ENCODE measurements at regions not wholly inside any gene's neighbourhood (a gene's known extent, or its start where the extent isn't known, plus 50 kb on each side); places are given as distances from the start of the nearest gene placed in this dataset.

DNA sequence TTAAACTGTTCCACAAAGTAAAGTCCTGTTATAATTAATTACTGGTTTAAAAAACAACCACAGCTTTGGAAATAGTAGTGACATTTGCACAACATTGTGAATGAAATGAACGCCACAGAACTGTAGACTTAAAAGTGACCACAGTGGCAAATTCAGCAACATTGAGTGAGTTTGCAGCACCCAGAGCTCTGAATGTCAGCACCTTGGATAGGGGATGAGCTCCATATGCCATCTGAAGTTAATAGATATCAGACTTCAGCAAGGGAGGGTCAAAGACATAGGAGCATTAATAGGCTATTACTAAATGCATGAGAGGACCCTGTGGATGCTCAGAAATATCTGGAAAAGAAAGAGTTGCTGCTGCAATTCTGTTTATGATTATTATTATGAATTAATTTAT, 55.3 kb upstream of the KCNIP4 start:
- intact Hi-C loops (cut with micrococcal nuclease; ENCODE audit: unreplicated experiment) = no loop called here
- no peaks in the 10 kb centered on the region for H4K20me1 ChIP-seq (ENCODE audit: insufficient read depth)
- no TSS peak for BruUV-seq (replicated peaks)
- H3K4me3 ChIP-seq = no peak overlapping the region
- DNase-seq = no peak
- H2AFZ ChIP-seq = no peak overlapping the region
- H3K27me3 ChIP-seq (ENCODE audit: insufficient read depth, low read depth) = no peaks in the 10 kb centered on the region
- no peak overlapping the region for H3K27ac ChIP-seq
- no peaks in the 10 kb centered on the region for H3K36me3 ChIP-seq (ENCODE audit: low read depth)
- no peak overlapping the region for H3K4me2 ChIP-seq
- ChIA-PET POLR2A (ENCODE audit: unreplicated experiment) (no interaction called here), CTCF (no interaction called here)
- no peaks in the 10 kb centered on the region for H3K9me3 ChIP-seq (ENCODE audit: insufficient read depth, low read depth)
- TF ChIP-seq, protein P1, sequence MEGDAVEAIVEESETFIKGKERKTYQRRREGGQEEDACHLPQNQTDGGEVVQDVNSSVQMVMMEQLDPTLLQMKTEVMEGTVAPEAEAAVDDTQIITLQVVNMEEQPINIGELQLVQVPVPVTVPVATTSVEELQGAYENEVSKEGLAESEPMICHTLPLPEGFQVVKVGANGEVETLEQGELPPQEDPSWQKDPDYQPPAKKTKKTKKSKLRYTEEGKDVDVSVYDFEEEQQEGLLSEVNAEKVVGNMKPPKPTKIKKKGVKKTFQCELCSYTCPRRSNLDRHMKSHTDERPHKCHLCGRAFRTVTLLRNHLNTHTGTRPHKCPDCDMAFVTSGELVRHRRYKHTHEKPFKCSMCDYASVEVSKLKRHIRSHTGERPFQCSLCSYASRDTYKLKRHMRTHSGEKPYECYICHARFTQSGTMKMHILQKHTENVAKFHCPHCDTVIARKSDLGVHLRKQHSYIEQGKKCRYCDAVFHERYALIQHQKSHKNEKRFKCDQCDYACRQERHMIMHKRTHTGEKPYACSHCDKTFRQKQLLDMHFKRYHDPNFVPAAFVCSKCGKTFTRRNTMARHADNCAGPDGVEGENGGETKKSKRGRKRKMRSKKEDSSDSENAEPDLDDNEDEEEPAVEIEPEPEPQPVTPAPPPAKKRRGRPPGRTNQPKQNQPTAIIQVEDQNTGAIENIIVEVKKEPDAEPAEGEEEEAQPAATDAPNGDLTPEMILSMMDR (conservative IDR thresholded peaks at IDR 0.05) = no peak
- TF ChIP-seq EZH2 (IDR thresholded peaks at IDR 0.05; ENCODE audit: low read depth) = no peak
- H3K9me2 ChIP-seq (ENCODE audit: insufficient read depth) = no peaks in the 10 kb centered on the region
- H3K79me2 ChIP-seq (ENCODE audit: low read depth) = no peaks in the 10 kb centered on the region
- no peaks in the 10 kb centered on the region for H3K4me1 ChIP-seq (replicated peaks; ENCODE audit: insufficient read depth)
- H3F3A ChIP-seq (ENCODE audit: insufficient read depth, low read depth) = no peaks in the 10 kb centered on the region

Data from PC-9 (cell line).